ENCODE measurements at regions not wholly inside any gene's neighbourhood (a gene's known extent, or its start where the extent isn't known, plus 50 kb on each side); places are given as distances from the start of the nearest gene placed in this dataset.

DNA sequence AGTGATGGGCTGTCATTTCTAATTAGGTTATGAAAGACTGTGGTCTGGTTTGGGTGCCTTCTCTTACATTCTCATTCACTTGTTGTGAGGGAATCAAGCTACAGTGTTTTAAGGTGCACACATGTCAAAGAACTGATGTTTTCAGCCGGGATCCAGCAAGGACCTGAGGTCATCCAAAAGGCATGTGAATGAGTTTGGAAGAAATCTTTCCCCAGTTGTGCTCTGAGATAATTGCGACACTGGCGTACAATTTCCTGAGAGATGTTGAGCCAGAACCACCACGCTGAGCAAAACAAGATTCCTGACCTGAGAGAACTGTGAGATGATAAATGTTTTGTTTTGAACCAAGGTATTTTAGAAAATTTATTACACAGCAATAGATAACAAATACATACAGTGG is 295.3 kb upstream of the SLITRK3 start:
- no peaks in the 10 kb centered on the region for H3K9me3 ChIP-seq (replicated peaks)
- DNase-seq (ENCODE audit: low read depth in 1 of 2, low spot score in 2 of 2), result no peak
- no peaks in the 10 kb centered on the region for H3K27me3 ChIP-seq (replicated peaks)
- no peaks in the 10 kb centered on the region for H3K36me3 ChIP-seq
- H3K4me1 ChIP-seq (replicated peaks), result no peaks in the 10 kb centered on the region
- H3K27ac ChIP-seq, result no peak overlapping the region
- no peak overlapping the region for H3K4me3 ChIP-seq

DNA sequence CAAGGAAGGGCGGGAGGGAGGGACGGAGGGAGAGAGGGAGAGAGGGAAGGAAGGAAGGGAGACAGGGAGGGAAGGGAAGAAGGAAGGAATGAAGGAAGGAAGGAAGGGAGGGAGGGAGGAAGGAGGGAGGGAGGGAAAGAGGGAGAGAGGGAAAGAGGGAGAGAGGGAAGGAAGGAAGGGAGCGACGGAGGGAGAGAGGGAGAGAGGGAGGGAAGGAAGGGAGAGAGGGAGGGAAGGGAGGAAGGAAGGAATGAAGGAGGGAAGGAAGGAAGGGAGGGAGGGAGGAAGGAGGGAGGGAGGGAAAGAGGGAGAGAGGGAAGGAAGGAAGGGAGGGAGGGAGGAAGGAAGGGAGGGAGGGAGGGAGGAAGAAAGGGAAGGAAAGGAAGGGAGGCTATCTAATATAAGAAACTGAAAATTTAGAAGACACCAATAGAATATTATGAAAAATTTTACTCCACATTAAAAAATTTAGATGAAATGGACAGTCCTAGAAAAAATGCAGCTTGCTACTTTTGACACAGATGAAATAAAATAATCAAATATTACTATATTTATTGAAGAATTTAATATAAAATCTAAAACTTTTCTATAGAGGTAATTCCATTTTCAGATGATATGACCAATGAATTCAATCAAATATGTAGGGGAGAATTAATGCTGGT is 280.3 kb upstream of the SLITRK3 start:
- Histone ChIP-seq H3K4me1 (replicated peaks) (no peaks in the 10 kb centered on the region), H3K4me3 (no peak overlapping the region), H3K27me3 (replicated peaks) (no peaks in the 10 kb centered on the region), H3K36me3 (no peaks in the 10 kb centered on the region), H3K9me3 (replicated peaks) (no peaks in the 10 kb centered on the region), H3K27ac (no peak overlapping the region)
- no peak for DNase-seq (ENCODE audit: low read depth in 1 of 2, low spot score in 2 of 2)

DNA sequence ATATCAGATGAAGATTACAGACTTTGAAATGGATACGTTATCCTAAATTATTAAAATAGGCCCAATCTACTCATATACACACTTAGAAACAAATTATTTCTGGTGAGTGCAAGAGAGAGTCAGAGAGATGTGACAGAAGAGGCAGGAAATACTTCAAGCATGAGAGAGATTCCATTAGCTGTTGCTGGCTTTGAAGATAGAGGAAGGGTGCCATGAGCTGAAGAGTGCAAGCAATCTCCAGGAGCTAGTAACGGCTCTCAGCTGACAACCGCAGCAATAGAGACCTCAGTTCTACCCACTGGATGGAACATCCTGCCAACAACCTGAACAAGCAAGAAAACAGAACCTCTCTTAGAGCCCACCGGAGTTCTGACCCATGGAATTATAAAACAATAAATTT is 270.7 kb upstream of the SLITRK3 start:
- H3K9me3 ChIP-seq (replicated peaks), result 0 out of 2 replicates have a peak, but pooled peaks cover 2% of the 10 kb centered on the region
- DNase-seq (ENCODE audit: low read depth in 1 of 2, low spot score in 2 of 2), result no peak
- no peak overlapping the region for H3K27ac ChIP-seq
- no peaks in the 10 kb centered on the region for H3K4me1 ChIP-seq (replicated peaks)
- no peaks in the 10 kb centered on the region for H3K27me3 ChIP-seq (replicated peaks)
- H3K4me3 ChIP-seq, result no peak overlapping the region
- H3K36me3 ChIP-seq, result no peaks in the 10 kb centered on the region

DNA sequence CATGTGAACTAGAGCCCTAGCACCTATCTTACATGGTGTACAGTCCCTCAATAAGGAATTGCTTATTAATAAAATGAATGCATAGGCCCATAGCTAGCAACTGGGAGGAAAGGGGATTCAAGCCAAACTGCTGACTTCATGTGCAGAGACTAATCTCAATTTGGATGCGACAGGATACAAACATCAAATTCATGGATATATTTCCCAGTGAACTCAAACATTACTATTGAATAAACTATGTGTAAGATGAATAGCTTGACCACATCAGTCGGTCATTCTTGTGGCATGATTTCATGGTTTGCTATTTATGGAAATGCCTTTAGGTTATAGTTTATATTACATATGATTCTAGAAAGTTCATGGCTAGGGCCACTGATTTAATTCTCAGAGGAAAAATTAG is 268.6 kb upstream of the SLITRK3 start:
- no peak for DNase-seq (ENCODE audit: low read depth in 1 of 2, low spot score in 2 of 2)
- H3K9me3 ChIP-seq (replicated peaks), result 0 out of 2 replicates have a peak, but pooled peaks cover 2% of the 10 kb centered on the region
- H3K27me3 ChIP-seq (replicated peaks), result no peaks in the 10 kb centered on the region
- no peaks in the 10 kb centered on the region for H3K36me3 ChIP-seq
- no peaks in the 10 kb centered on the region for H3K4me1 ChIP-seq (replicated peaks)
- H3K4me3 ChIP-seq, result no peak overlapping the region
- H3K27ac ChIP-seq, result no peak overlapping the region

DNA sequence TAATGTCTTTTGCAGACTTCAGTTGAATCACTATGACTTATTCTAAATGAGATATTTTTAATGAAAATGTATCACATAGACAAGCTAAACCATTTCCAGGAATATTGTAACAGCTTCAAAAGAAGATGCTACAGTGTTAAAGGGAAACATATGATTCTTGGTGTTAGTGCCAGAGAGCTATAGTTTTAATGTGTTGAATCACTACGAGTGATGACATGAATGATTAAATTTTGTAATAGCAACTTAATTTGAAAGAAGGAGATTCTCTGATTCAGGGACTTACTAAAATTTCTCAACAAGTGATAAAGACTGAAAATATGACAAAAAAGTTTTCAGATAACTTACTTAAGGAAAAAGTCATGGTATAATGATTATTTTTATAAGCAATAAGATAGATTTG is 267.3 kb upstream of the SLITRK3 start:
- Histone ChIP-seq H3K9me3 (replicated peaks) (0 out of 2 replicates have a peak, but pooled peaks cover 2% of the 10 kb centered on the region), H3K36me3 (no peaks in the 10 kb centered on the region), H3K27me3 (replicated peaks) (no peaks in the 10 kb centered on the region), H3K27ac (no peak overlapping the region), H3K4me3 (no peak overlapping the region), H3K4me1 (replicated peaks) (no peaks in the 10 kb centered on the region)
- no peak for DNase-seq (ENCODE audit: low read depth in 1 of 2, low spot score in 2 of 2)

DNA sequence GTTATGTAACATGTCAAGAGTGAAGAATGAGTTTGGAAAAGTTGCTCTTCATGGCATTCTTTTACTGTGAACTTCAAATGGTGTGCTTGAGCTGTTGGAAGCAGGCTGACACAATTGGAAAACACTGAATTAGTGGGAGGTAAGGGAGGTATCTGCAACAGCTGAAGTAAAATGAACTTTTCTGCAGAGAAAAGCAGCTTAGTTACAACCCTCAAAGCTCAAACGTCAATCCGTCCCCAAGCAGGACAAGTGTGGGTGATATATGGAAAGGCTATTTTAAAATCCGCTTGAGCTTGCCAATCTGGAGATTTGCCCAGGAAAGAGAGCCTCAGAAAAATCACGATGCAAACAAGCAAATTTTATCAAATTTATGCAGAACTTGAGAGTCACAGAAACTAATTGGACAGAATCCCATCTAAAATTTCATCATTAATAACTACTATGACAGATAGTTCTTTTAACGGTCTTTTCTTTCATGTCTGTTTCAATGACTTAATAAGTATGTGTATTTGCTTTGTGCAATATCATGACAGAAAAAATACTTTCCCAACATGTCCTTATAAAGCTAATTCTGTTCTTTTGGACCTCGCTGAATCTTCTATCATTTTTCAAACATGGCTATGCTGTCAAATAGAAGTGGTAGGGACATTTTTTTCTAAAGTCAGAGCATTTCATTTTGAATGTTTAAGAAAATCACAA is 266.6 kb upstream of the SLITRK3 start:
- no peaks in the 10 kb centered on the region for H3K27me3 ChIP-seq (replicated peaks)
- no peaks in the 10 kb centered on the region for H3K9me3 ChIP-seq (replicated peaks)
- H3K27ac ChIP-seq, result no peak overlapping the region
- DNase-seq (ENCODE audit: low read depth in 1 of 2, low spot score in 2 of 2), result no peak
- H3K36me3 ChIP-seq, result no peaks in the 10 kb centered on the region
- no peaks in the 10 kb centered on the region for H3K4me1 ChIP-seq (replicated peaks)
- H3K4me3 ChIP-seq, result no peak overlapping the region

DNA sequence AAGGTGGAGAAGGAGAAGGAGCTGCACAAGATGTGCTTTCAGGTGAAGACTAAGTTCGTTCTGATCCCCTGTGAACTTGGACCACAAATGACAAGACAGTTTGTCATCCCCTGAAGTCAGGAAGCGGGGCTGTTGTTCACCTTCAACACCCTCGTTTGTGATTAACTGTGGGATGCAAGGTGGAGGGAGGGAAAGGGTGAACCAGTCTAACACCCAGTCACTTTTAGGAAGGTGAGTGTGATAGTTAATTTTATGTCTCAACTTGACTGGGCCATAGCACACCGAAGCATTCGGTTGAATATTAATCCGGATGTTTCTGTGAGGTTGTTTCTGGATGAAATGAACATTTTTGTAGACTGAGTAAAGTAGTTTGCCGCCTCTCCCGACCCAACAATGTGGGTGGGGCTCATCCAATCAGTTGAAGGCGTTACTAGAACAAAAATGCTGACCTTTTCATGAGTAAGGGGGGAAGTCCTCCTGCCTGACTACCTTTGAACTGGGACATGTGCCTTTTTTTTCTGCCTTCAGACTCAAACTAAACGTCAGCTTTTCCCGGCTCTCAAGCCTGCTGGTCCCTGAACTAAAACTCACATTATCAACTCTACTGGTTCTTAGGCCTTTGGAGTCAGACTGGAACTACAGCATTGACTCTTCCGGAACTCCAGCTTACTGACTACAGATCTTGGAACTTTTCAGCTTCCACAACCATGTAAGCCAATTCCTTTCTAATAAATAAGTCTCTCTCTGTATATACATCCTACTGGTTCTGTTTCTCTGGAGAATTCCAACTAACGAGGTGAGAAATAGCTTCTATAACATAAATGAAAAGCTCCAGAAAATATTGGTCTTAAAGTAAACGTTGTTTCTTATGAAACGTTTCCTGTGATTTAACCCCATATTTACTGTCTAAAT is 264.0 kb upstream of the SLITRK3 start:
- DNase-seq (ENCODE audit: low read depth in 1 of 2, low spot score in 2 of 2), result no peak
- no peaks in the 10 kb centered on the region for H3K36me3 ChIP-seq
- no peaks in the 10 kb centered on the region for H3K4me1 ChIP-seq (replicated peaks)

DNA sequence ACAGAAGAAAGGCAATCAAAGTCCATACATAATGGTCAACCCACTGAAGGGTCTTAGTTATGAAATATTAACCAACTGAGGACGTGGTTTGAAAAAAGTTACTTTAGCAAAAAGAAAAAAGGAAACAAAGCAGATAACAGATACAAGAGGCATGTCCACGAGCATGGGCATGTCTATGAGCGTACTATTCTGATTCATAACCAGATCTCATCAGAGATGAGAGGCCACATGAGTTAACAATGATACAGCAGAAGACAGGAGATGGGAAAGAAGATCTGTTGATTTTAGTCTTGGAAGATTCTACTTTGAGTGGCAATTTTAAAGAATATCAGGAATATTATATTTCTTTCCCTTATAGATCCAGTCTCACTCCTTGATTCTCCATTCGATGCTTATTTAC is 262.9 kb upstream of the SLITRK3 start:
- H3K4me3 ChIP-seq, result no peak overlapping the region
- H3K9me3 ChIP-seq (replicated peaks), result no peaks in the 10 kb centered on the region
- no peak overlapping the region for H3K27ac ChIP-seq
- no peaks in the 10 kb centered on the region for H3K27me3 ChIP-seq (replicated peaks)
- H3K36me3 ChIP-seq, result no peaks in the 10 kb centered on the region
- no peaks in the 10 kb centered on the region for H3K4me1 ChIP-seq (replicated peaks)
- no peak for DNase-seq (ENCODE audit: low read depth in 1 of 2, low spot score in 2 of 2)

More for the DNA sequence above, 264.0 kb upstream of the SLITRK3 start:
- Histone ChIP-seq H3K9me3 (replicated peaks) (no peaks in the 10 kb centered on the region), H3K27me3 (replicated peaks) (no peaks in the 10 kb centered on the region), H3K4me3 (no peak overlapping the region), H3K27ac (no peak overlapping the region)

DNA sequence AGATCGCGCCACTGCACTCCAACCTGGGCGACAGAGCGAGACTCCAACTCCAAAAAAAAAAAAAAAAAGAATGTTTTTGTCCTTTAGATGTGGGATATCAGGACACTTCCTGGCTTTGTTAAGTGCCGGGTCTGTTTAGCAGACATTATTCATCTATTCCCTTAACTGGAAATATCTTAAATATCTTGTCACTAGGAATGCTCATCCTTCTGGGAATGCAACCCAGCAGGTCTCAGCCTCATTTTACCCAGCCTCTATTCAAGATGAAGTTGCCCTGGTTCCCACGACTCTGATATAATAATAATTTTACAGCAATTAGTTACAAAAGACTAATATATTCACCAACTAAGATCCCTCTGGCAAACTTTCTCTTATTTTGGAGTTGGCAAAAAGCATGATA is 260.9 kb upstream of the SLITRK3 start:
- no peaks in the 10 kb centered on the region for H3K9me3 ChIP-seq (replicated peaks)
- no peaks in the 10 kb centered on the region for H3K27me3 ChIP-seq (replicated peaks)
- no peak overlapping the region for H3K27ac ChIP-seq
- H3K36me3 ChIP-seq, result no peaks in the 10 kb centered on the region
- DNase-seq (ENCODE audit: low read depth in 1 of 2, low spot score in 2 of 2), result no peak
- H3K4me3 ChIP-seq, result no peak overlapping the region
- H3K4me1 ChIP-seq (replicated peaks), result no peaks in the 10 kb centered on the region

DNA sequence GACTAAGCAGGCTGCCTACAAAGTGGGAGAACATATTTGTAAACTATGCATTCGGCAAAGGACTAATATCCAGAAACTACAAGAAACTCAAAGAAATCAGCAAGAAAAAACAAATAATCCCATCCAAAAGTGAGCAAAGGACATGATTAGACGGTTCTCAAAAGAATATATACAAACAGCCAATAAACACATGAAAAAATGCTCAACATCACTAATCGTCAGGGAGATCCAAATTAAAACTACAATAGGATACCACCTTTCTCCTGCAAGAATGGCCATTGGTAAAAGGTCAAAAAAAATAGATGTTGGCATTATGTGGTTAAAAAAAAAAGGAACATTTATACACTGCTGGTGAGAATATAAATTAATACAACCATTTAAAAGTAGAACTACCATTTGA is 259.6 kb upstream of the SLITRK3 start:
- DNase-seq (ENCODE audit: low read depth in 1 of 2, low spot score in 2 of 2), result no peak
- Histone ChIP-seq H3K27me3 (replicated peaks) (no peaks in the 10 kb centered on the region), H3K36me3 (no peaks in the 10 kb centered on the region), H3K4me3 (no peak overlapping the region), H3K9me3 (replicated peaks) (no peaks in the 10 kb centered on the region), H3K4me1 (replicated peaks) (no peaks in the 10 kb centered on the region), H3K27ac (no peak overlapping the region)

DNA sequence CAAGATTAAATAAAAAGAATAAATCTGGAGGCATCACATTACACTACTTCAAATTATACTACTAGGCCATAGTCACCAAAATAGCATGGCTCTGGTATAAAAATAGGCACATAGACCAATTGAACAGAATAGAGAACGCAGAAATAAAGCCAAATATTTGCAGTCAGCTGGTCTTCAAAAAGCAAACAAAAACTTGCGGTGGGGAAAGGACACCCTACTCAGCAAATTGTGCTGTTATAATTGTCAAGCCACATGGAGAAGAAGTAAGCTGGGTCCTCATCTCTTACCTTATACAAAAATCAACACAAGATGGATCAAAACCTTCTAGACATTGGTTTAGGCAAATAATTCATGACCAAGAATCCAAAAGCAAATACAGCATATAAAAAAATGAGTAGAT is 259.2 kb upstream of the SLITRK3 start:
- Histone ChIP-seq H3K27me3 (replicated peaks) (no peaks in the 10 kb centered on the region), H3K36me3 (no peaks in the 10 kb centered on the region), H3K9me3 (replicated peaks) (no peaks in the 10 kb centered on the region), H3K4me3 (no peak overlapping the region), H3K27ac (no peak overlapping the region), H3K4me1 (replicated peaks) (no peaks in the 10 kb centered on the region)
- no peak for DNase-seq (ENCODE audit: low read depth in 1 of 2, low spot score in 2 of 2)

DNA sequence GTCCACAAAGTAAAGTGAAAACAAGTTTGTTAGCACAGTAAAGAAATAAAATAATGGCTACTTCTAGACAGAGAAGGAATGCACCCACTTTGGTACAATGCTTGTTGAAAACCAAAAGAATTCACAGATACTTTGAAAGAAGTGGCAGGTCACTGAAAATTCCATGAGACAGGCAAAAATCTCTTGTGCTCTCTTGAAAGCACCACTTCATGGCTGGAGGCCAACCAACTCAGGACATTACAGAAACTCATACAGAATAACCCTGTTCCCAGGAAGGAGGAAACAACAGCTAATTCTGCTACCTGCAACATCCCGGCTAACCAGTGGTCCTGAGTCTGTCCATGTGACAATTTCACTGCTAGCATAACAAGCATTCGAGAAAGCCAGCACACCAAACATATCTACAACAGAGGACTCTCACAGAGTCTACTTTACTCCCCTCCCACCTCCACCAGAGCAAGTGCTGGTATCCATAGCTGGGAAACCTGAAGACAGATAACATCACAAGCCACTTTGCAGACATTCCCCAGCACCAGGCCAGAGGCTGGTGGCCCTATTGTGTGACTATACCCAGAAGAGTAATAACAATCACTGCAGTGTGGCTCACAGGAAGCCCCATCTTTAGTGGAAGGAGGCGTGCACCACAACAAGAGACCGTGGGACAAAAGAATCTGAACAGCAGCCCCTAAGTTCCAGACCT is 255.3 kb upstream of the SLITRK3 start:
- Histone ChIP-seq H3K9me3 (replicated peaks) (no peaks in the 10 kb centered on the region; the same call in 1 of the 2 replicates), H3K4me3 (no peak overlapping the region), H3K4me1 (replicated peaks) (no peaks in the 10 kb centered on the region), H3K27ac (no peak overlapping the region), H3K27me3 (replicated peaks) (no peaks in the 10 kb centered on the region), H3K36me3 (no peaks in the 10 kb centered on the region)
- DNase-seq (ENCODE audit: low read depth in 1 of 2, low spot score in 2 of 2), result no peak

DNA sequence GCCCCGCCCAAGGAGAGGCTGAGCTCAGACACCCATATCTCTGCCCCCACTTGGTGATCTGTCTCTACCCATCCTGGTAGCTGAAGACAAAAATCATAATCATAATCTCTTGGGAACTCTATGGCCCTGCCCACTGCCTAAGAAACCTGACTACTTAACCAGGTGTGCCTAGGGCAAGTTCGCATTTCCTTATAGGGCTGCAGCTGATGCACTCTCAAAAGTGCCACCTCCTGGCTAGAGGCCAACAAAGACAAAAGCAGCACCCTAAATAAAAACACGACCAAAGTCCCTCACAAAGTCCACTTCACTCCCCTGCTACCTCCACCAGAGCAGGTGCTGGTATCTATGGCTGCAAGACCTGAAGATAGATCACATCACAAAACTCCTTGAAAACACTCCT is 250.4 kb upstream of the SLITRK3 start:
- no peaks in the 10 kb centered on the region for H3K27me3 ChIP-seq (replicated peaks)
- DNase-seq (ENCODE audit: low read depth in 1 of 2, low spot score in 2 of 2), result no peak
- H3K36me3 ChIP-seq, result no peaks in the 10 kb centered on the region

More for the DNA sequence above, 250.4 kb upstream of the SLITRK3 start:
- no peak overlapping the region for H3K4me3 ChIP-seq
- no peaks in the 10 kb centered on the region for H3K4me1 ChIP-seq (replicated peaks)
- no peaks in the 10 kb centered on the region; the same call in 1 of the 2 replicates for H3K9me3 ChIP-seq (replicated peaks)
- H3K27ac ChIP-seq, result no peak overlapping the region
